BLaER1 treated with 17β-estradiol and CSF1 and Interleukin-3, amounts not matched to agents 10 nM and 100 nM (cell line): ENCODE measurements at regions not wholly inside any gene's neighbourhood (a gene's known extent, or its start where the extent isn't known, plus 50 kb on each side); places are given as distances from the start of the nearest gene placed in this dataset.
A peak's percentile ranks its signal among the peaks of the same experiment; 100 is the strongest.

Experiments
- H3K27ac ChIP-seq, 11 experiments: shearing (Covaris generic); formaldehyde crosslinking; 2 replicates each; pipeline ENCODE4 v1.8.1; 2022
- H3K27me3 ChIP-seq, 11 experiments: shearing (Covaris generic); formaldehyde crosslinking; 2 replicates each; pipeline ENCODE4 v1.8.1; 2022
- H3K36me3 ChIP-seq, 11 experiments: shearing (Covaris generic); formaldehyde crosslinking; 2 replicates each; pipeline ENCODE4 v1.8.1; 2022
- H3K4me1 ChIP-seq, 10 experiments: shearing (Covaris generic); formaldehyde crosslinking; 2 replicates each; pipeline ENCODE4 v1.8.1; 2022
- H3K4me2 ChIP-seq, 11 experiments: shearing (Covaris generic); formaldehyde crosslinking; 2 replicates each; pipeline ENCODE4 v1.8.1; 2022
- H3K4me3 ChIP-seq, 10 experiments: shearing (Covaris generic); formaldehyde crosslinking; 2 replicates each; pipeline ENCODE4 v1.8.1; 2022
- H3K9ac ChIP-seq, 11 experiments: shearing (Covaris generic); formaldehyde crosslinking; 2 replicates each; pipeline ENCODE4 v1.8.1; 2022
- H3K9me3 ChIP-seq, 11 experiments: shearing (Covaris generic); formaldehyde crosslinking; replicated peaks in 1 of 11; 2 replicates each; pipeline ENCODE4 v1.8.1; 2022
- H4K20me1 ChIP-seq, 11 experiments: shearing (Covaris generic); formaldehyde crosslinking; 2 replicates each; pipeline ENCODE4 v1.8.1; 2022
- Cebpa-rat ChIP-seq, 11 experiments: shearing (Covaris generic); IDR thresholded peaks; 2 replicates each; pipeline ENCODE4 v1.8.1; 2022

- no peak for TF ChIP-seq Cebpa-rat (IDR thresholded peaks at IDR 0.05)
- Histone ChIP-seq H3K27me3 (no peaks in the 10 kb centered on the region), H3K36me3 (no peaks in the 10 kb centered on the region), H3K4me1 (peaks cover 0 to 5% (median 0%) of the 10 kb centered on the region in 10 experiments; a peak in 4 of 20 replicates), H4K20me1 (no peaks in the 10 kb centered on the region), H3K9ac (no peak overlapping the region), H3K4me3 (no peak overlapping the region), H3K4me2 (no peak overlapping the region), H3K9me3 (peaks cover 0 to 21% (median 15%) of the 10 kb centered on the region in 11 experiments; a peak in 14 of 22 replicates), H3K27ac (no peak overlapping the region)
Measured at GRCh38 chr9:90058182-90058763, 453.5 kb downstream of the GADD45G start.

GRCh38 chr9:90059436-90059835 is 454.6 kb downstream of the GADD45G start:
- Histone ChIP-seq H3K4me3 (no peak overlapping the region), H3K27ac (no peak overlapping the region), H3K27me3 (no peaks in the 10 kb centered on the region), H3K4me1 (peaks cover 0 to 5% (median 0%) of the 10 kb centered on the region in 10 experiments; a peak in 4 of 20 replicates), H3K4me2 (no peak overlapping the region), H3K9me3 (peaks cover 0 to 21% (median 12%) of the 10 kb centered on the region in 11 experiments; a peak in 14 of 22 replicates), H3K9ac (no peak overlapping the region), H3K36me3 (no peaks in the 10 kb centered on the region), H4K20me1 (no peaks in the 10 kb centered on the region)
- TF ChIP-seq Cebpa-rat (IDR thresholded peaks at IDR 0.05) = no peak

GRCh38 chr9:90060256-90060655 is 455.4 kb downstream of the GADD45G start:
- Histone ChIP-seq H3K9ac (no peak overlapping the region), H3K27ac (no peak overlapping the region), H3K9me3 (peaks cover 0 to 18% (median 12%) of the 10 kb centered on the region in 11 experiments; a peak in 14 of 22 replicates), H3K36me3 (no peaks in the 10 kb centered on the region), H3K4me1 (peaks cover 0 to 5% (median 0%) of the 10 kb centered on the region in 10 experiments; a peak in 5 of 20 replicates), H3K27me3 (no peaks in the 10 kb centered on the region), H3K4me2 (no peak overlapping the region), H3K4me3 (no peak overlapping the region), H4K20me1 (no peaks in the 10 kb centered on the region)
- no peak for TF ChIP-seq Cebpa-rat (IDR thresholded peaks at IDR 0.05)

- no peaks in the 10 kb centered on the region for H4K20me1 ChIP-seq
- no peak overlapping the region for H3K4me2 ChIP-seq
- H3K27ac ChIP-seq = no peak overlapping the region
- no peak overlapping the region for H3K4me3 ChIP-seq
- no peak for TF ChIP-seq Cebpa-rat (IDR thresholded peaks at IDR 0.05)
- H3K9me3 ChIP-seq = peaks cover 0 to 9% (median 5%) of the 10 kb centered on the region in 11 experiments; a peak in 14 of 22 replicates
- H3K36me3 ChIP-seq = no peaks in the 10 kb centered on the region
- no peaks in the 10 kb centered on the region for H3K27me3 ChIP-seq
- peaks cover 0 to 5% (median 0%) of the 10 kb centered on the region in 10 experiments; a peak in 5 of 20 replicates for H3K4me1 ChIP-seq
- no peak overlapping the region for H3K9ac ChIP-seq
Measured at GRCh38 chr9:90061187-90061586, 456.4 kb downstream of the GADD45G start.

GRCh38 chr9:90062982-90063381 is 458.2 kb downstream of the GADD45G start:
- Histone ChIP-seq H3K4me1 (peaks cover 0 to 5% (median 0%) of the 10 kb centered on the region in 10 experiments; a peak in 5 of 20 replicates), H4K20me1 (no peaks in the 10 kb centered on the region), H3K27ac (no peak overlapping the region), H3K4me3 (no peak overlapping the region), H3K9me3 (no peaks in the 10 kb centered on the region), H3K4me2 (peak overlapping the region in 2 of 11 experiments; percentile 15 to 26; a peak in 1 of 22 replicates), H3K9ac (no peak overlapping the region), H3K27me3 (no peaks in the 10 kb centered on the region), H3K36me3 (no peaks in the 10 kb centered on the region)
- TF ChIP-seq Cebpa-rat (IDR thresholded peaks at IDR 0.05) = no peak

- Histone ChIP-seq H3K27me3 (no peaks in the 10 kb centered on the region), H3K27ac (no peak overlapping the region), H3K36me3 (no peaks in the 10 kb centered on the region), H3K4me3 (no peak overlapping the region), H3K9ac (no peak overlapping the region), H4K20me1 (no peaks in the 10 kb centered on the region), H3K9me3 (no peaks in the 10 kb centered on the region), H3K4me1 (peaks cover 0 to 5% (median 0%) of the 10 kb centered on the region in 10 experiments; a peak in 5 of 20 replicates), H3K4me2 (no peak overlapping the region)
- TF ChIP-seq Cebpa-rat (IDR thresholded peaks at IDR 0.05) = no peak
Measured at GRCh38 chr9:90064248-90064647, 459.4 kb downstream of the GADD45G start.

- no peak overlapping the region for H3K4me3 ChIP-seq
- H3K4me2 ChIP-seq = 0 out of 22 replicates have a peak overlapping the region, but pooled peaks of 1 of the 11 experiments have one; percentile 21
- H3K9ac ChIP-seq = no peak overlapping the region
- H3K36me3 ChIP-seq = no peaks in the 10 kb centered on the region
- no peaks in the 10 kb centered on the region for H3K27me3 ChIP-seq
- no peaks in the 10 kb centered on the region for H4K20me1 ChIP-seq
- TF ChIP-seq Cebpa-rat (IDR thresholded peaks at IDR 0.05) = no peak
- peaks cover 0 to 5% (median 0%) of the 10 kb centered on the region in 10 experiments; a peak in 3 of 20 replicates for H3K4me1 ChIP-seq
- no peaks in the 10 kb centered on the region for H3K9me3 ChIP-seq
- H3K27ac ChIP-seq = no peak overlapping the region
Measured at GRCh38 chr9:90064971-90065370, 460.2 kb downstream of the GADD45G start.

GRCh38 chr9:90065851-90066250 is 461.0 kb downstream of the GADD45G start:
- H3K9ac ChIP-seq = no peak overlapping the region
- H4K20me1 ChIP-seq = no peaks in the 10 kb centered on the region
- no peak overlapping the region for H3K4me3 ChIP-seq
- H3K36me3 ChIP-seq = no peaks in the 10 kb centered on the region
- H3K27me3 ChIP-seq = no peaks in the 10 kb centered on the region
- no peak for TF ChIP-seq Cebpa-rat (IDR thresholded peaks at IDR 0.05)
- H3K4me2 ChIP-seq = no peak overlapping the region
- H3K27ac ChIP-seq = no peak overlapping the region
- H3K9me3 ChIP-seq = no peaks in the 10 kb centered on the region
- H3K4me1 ChIP-seq = peaks cover 0 to 9% (median 0%) of the 10 kb centered on the region in 10 experiments; a peak in 6 of 20 replicates

GRCh38 chr9:90069085-90069484 is 464.3 kb downstream of the GADD45G start:
- Histone ChIP-seq H3K36me3 (no peaks in the 10 kb centered on the region), H3K4me1 (peaks cover 0 to 17% (median 0%) of the 10 kb centered on the region in 10 experiments; a peak in 5 of 20 replicates), H3K27ac (no peak overlapping the region), H4K20me1 (no peaks in the 10 kb centered on the region), H3K4me2 (no peak overlapping the region), H3K4me3 (no peak overlapping the region), H3K27me3 (no peaks in the 10 kb centered on the region), H3K9me3 (no peaks in the 10 kb centered on the region), H3K9ac (no peak overlapping the region)
- no peak for TF ChIP-seq Cebpa-rat (IDR thresholded peaks at IDR 0.05)

GRCh38 chr9:90070056-90070455 is 465.2 kb downstream of the GADD45G start:
- no peak for TF ChIP-seq Cebpa-rat (IDR thresholded peaks at IDR 0.05)
- Histone ChIP-seq H3K27me3 (no peaks in the 10 kb centered on the region), H3K9ac (no peak overlapping the region), H3K4me2 (peak overlapping the region in 1 of 11 experiments; percentile 37; a peak in 1 of 22 replicates), H3K4me1 (peaks cover 0 to 14% (median 0%) of the 10 kb centered on the region in 10 experiments; a peak in 5 of 20 replicates), H3K27ac (no peak overlapping the region), H4K20me1 (no peaks in the 10 kb centered on the region), H3K9me3 (no peaks in the 10 kb centered on the region), H3K4me3 (no peak overlapping the region), H3K36me3 (no peaks in the 10 kb centered on the region)
